GM19324 (cell line): ENCODE measurements at regions not wholly inside any gene's neighbourhood (a gene's known extent, or its start where the extent isn't known, plus 50 kb on each side); places are given as distances from the start of the nearest gene placed in this dataset.
"Not testable (repeated sequence)": the region's sequence is repeated elsewhere in the genome, so short reads cannot be mapped to it uniquely, and the experiment has no call there.

Experiments used
- ATAC-seq: cut with Tn5 transposase; IDR thresholded peaks from one replicate; pipeline ENCODE4 v1.9.1; 2021; ENCODE audit warnings: mild to moderate bottlenecking, moderate library complexity; ENCODE audit not compliant: unreplicated experiment, low FRiP score

GRCh38 chr1:222416001-222416791 lies 131.7 kb downstream of the HHIPL2 start:
- no peak for ATAC-seq

GRCh38 chr1:222415441-222415840 lies 132.5 kb downstream of the HHIPL2 start:
- ATAC-seq: no peak

- no peak for ATAC-seq
Measured at GRCh38 chr1:222413991-222414549, 133.8 kb downstream of the HHIPL2 start.

- no peak for ATAC-seq
Measured at GRCh38 chr1:222413436-222413835, 134.5 kb downstream of the HHIPL2 start.

GRCh38 chr1:222404710-222405109 lies 143.2 kb downstream of the HHIPL2 start:
- ATAC-seq: no peak

- ATAC-seq: no peak
Measured at GRCh38 chr1:222399197-222399596, 148.7 kb downstream of the HHIPL2 start.

GRCh38 chr1:222394224-222394623 lies 153.7 kb downstream of the HHIPL2 start:
- ATAC-seq: no peak

GRCh38 chr1:222392556-222392955 lies 155.3 kb downstream of the HHIPL2 start:
- ATAC-seq: no peak

- no peak for ATAC-seq
Measured at GRCh38 chr1:222390181-222390580, 157.7 kb downstream of the HHIPL2 start.

- ATAC-seq: no peak
Measured at GRCh38 chr1:222387007-222387814, 160.7 kb downstream of the HHIPL2 start.

- ATAC-seq: no peak
Measured at GRCh38 chr1:222385955-222386354, 161.9 kb downstream of the HHIPL2 start.

GRCh38 chr1:222385262-222385661 lies 162.6 kb downstream of the HHIPL2 start:
- no peak for ATAC-seq

GRCh38 chr1:222384531-222384930 lies 163.4 kb downstream of the HHIPL2 start:
- no peak for ATAC-seq

GRCh38 chr1:222382171-222382570 lies 165.7 kb downstream of the HHIPL2 start:
- no peak for ATAC-seq

GRCh38 chr1:222377428-222378088 lies 170.3 kb downstream of the HHIPL2 start:
- ATAC-seq: no peak

GRCh38 chr1:222376791-222377190 lies 171.1 kb downstream of the HHIPL2 start:
- not testable (repeated sequence) for ATAC-seq

GRCh38 chr1:222375701-222376100 lies 172.2 kb downstream of the HHIPL2 start:
- ATAC-seq: no peak

GRCh38 chr1:222373831-222374602 lies 173.9 kb downstream of the HHIPL2 start:
- ATAC-seq: no peak

- ATAC-seq: no peak
Measured at GRCh38 chr1:222373216-222373615, 174.7 kb downstream of the HHIPL2 start.

GRCh38 chr1:222372221-222372620 lies 175.7 kb downstream of the HHIPL2 start:
- ATAC-seq: no peak
